GM12891 (cell line): ENCODE measurements at regions not wholly inside any gene's neighbourhood (a gene's known extent, or its start where the extent isn't known, plus 50 kb on each side); places are given as distances from the start of the nearest gene placed in this dataset.

Experiments used
- POLR2A ChIP-seq: IDR thresholded peaks from 2 replicates; pipeline ENCODE4 v1.6.1; 2011; ENCODE audit warnings: low read depth, low read length, control low read depth
- POLR2AphosphoS5 ChIP-seq: IDR thresholded peaks from 2 replicates; pipeline ENCODE4 v1.6.1; 2011; ENCODE audit warnings: low read depth, low read length, control low read depth
- POU2F2 ChIP-seq: IDR thresholded peaks from 2 replicates; pipeline ENCODE4 v1.6.1; 2011; ENCODE audit warnings: low read depth, mild to moderate bottlenecking, control low read depth, low read length, moderate library complexity
- SPI1 ChIP-seq: IDR thresholded peaks from 2 replicates; pipeline ENCODE4 v1.6.1; 2011; ENCODE audit warnings: low read depth, low read length, control low read depth
- TAF1 ChIP-seq: IDR thresholded peaks from 2 replicates; pipeline ENCODE4 v1.6.1; 2011; ENCODE audit warnings: low read depth, low read length, control low read depth

DNA sequence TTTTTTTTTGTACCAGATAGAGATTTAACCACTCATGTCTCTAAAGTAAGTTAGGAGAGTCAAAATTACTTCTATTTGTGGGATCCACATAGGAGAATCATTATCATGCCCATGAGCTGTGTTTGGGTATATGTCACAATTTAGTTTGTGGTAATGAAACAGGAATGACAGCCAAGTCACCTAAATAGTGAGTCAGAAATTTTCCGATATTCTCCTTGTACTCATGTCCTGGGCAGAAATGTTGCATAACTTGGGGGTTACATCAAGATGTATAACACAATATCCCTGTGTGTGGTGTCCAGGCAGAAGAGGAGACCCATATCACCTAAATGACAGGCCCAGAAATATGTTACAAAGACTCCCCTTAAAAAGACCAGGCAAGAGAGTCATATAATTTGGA lies 1181.4 kb upstream of the AMELY start:
- TF ChIP-seq POLR2AphosphoS5 (no peak), POLR2A (no peak), SPI1 (no peak), TAF1 (no peak), POU2F2 (no peak)
